HG03095 (cell line): ENCODE measurements at regions not wholly inside any gene's neighbourhood (a gene's known extent, or its start where the extent isn't known, plus 50 kb on each side); places are given as distances from the start of the nearest gene placed in this dataset.
"Not testable (repeated sequence)": the region's sequence is repeated elsewhere in the genome, so short reads cannot be mapped to it uniquely, and the experiment has no call there.

ENCODE experiments used
- ATAC-seq: cut with Tn5 transposase; IDR thresholded peaks from one replicate; pipeline ENCODE4 v1.9.1; 2021; ENCODE audit warnings: moderate library complexity; ENCODE audit not compliant: unreplicated experiment

GRCh38 chr5:54404568-54404967 is 50.9 kb upstream of the HSPB3 start:
- ATAC-seq, result no peak

- ATAC-seq, result no peak
Observed at GRCh38 chr5:54403885-54404416, 51.5 kb upstream of the HSPB3 start.

DNA sequence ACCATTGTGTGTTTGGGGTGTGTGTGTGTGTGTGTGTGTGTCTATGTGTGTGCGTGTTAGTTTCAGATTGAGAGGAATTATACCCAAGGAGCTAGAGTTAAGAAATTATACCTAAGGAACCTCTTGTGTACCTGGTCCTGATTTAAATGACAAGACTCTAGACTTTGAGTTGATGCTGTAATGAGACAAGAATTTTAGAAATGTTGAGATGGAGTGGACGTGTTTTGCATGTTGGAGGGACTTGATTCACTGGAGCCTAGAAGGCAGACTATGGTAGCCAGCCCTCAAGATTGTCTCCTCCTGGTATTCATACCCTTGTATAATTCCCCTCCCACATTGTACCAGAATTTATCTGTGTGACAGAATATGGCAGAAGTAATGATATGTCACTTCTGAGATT is 52.4 kb upstream of the HSPB3 start:
- no peak for ATAC-seq

DNA sequence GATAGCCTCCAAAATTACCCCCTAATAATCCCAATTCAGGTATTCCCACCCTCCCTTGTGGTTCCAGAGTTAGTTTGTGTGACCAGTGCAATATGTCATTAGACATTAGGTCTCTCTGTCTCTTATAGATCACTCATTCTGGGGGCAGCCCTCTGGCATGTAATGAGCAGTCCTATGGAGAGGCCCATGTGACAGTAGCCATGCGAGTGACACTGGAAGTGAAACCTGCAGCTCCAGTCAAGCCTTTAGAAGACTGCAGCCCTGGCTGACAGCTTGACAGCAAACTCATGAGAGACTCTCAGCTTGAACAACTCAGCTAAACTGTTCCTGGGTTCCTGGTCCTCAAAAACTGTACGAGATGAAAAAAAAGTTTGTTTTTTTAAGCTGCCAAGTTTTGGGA is 54.0 kb upstream of the HSPB3 start:
- peak; percentile 84 for ATAC-seq

DNA sequence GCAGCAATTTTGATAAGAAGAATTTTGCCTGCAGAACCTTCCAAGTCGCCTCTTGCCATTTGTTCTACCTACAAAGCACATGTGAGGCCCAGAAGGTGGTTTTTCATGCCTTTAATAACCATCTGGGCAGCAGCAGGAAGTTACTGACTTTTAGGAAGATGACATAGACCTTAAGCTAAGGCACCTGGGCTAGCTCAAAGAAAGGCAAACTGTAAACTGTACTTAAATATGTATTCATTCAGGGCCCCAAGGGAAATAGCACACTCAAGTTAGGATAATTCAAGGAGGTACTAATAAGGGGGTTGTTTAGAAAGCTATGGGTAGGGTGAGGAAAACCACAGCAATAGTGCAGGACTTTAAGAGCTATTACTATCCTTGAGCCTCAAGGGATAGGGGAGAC is 57.3 kb upstream of the HSPB3 start:
- no peak for ATAC-seq

DNA sequence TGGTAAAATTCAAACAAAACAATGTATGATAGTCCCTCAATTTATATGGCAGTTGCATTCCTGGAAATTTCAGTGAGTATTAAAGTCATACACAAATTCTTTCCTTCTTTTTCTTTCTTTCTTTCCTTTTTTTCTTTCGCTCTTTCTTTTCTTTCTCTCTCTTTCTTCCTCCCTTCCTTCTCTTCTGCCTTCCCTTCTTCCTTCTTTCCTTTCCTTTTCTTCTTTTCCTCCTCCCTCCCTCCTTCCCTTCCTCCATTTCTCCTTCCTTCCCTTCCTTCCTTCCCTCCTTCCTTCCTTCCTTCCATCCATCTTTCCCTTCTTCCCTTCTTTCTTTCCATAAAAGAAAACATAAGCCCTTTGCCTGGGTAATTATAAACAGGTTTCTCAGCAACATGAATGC is 58.1 kb upstream of the HSPB3 start:
- ATAC-seq, result no peak

DNA sequence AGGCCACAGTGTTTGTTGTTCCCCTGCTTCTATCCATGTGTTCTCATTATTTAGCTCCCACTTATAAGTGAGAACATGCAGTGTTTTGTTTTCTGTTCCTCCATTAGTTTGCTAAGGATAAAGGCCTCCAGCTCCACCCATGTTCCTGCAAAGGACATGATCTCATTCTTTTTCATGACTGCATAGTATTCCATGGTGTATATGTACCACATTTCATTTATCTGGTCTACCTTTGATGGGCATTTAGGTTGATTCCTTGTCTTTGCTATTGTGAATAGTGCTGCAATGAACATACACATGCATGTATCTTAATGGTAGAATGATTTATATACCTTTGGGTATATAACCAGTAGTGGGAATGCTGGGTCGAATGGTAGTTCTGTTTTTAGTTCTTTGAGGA is 62.5 kb upstream of the HSPB3 start:
- ATAC-seq, result not testable (repeated sequence)

DNA sequence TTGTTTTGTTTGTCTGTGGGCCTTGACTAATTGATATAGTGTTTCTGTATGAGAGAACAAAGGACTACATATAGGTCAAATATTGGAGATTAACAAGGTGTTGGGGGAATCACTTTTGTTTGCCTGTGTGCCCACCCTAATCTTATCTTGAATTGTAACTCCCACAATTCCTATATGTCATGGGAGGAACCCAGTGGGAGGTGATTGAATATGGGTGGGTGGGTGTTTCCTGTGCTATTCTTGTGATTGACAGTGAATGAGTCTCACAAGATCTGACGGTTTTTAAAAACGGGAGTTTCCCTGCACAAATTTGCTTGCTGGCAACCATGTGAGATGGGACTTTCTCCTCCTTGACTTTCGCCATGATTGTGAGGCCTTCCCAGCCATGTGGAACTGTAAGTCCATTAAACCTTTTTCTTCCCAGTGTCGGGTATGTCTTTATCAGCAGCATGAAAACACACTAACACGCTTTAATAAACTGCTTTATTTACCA is 64.9 kb upstream of the HSPB3 start:
- ATAC-seq, result peak; percentile 46

DNA sequence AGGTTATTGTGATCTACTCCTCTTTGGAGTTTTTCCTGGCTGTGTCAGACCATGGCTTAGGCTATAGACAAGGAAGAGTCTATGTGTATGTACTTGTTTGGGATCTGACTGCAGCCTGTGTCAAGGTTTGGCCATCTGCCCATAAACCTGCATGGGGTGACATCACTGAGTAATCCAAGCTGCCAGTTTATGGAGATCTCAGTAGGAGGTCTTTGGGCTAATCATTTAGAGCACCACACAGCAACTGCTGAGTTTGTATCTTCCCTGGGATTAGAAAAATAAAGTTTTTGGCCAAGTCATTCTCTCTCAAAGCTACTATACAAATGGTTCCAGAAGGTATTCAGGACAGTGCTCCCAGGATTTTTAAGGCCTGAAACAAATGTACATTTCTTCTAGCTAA is 65.5 kb upstream of the HSPB3 start:
- no peak for ATAC-seq

DNA sequence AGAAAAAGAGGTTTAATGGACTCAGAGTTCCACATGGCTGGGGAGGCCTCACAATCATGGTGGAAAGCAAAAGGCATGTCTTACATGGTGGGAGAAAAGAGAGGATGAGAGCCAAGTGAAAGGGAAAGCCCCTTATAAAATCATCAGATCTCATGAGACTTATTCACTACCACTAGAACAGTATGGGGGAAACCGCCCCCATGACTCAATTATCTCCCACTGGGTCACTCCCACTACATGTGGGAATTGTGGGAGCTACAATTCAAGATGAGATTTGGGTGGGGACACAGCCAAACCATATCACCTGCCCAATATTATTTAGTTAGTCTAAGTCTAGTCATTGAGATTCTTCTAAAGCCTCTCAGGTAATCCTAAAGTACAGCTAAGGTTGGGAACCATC is 66.1 kb upstream of the HSPB3 start:
- not testable (repeated sequence) for ATAC-seq

- ATAC-seq, result no peak
Observed at GRCh38 chr5:54388811-54389210, 66.7 kb upstream of the HSPB3 start.

GRCh38 chr5:54388409-54388808 is 67.1 kb upstream of the HSPB3 start:
- no peak for ATAC-seq

DNA sequence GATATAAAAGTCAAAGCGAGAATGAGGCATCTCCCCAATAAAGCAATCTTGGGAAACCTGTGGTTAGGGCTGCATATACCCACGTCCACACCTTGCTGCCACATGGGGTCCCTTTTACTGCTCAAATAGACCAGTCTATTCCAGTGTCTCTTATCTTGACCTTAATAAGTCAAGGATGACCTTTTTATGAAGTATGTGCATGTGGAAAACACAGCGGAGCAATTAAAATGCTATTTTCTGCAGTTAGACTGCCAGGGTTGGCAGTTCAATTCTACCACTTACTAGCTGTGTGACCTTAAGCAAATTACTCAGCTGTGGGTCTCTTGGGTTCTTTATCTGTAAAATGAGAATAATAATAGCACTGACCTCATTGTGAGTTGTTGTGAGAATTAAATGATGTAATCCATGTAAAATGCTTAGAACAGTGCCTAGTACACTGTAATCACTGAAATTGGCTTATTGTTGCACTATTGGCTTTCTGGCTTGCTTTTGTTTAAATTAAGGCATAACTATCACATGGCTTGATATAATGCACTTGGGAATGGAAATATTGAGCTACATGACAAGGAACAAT is 67.8 kb upstream of the HSPB3 start:
- no peak for ATAC-seq

GRCh38 chr5:54387031-54387430 is 68.5 kb upstream of the HSPB3 start:
- no peak for ATAC-seq

- no peak for ATAC-seq
Observed at GRCh38 chr5:54385994-54386393, 69.5 kb upstream of the HSPB3 start.

GRCh38 chr5:54384356-54384933 is 71.1 kb upstream of the HSPB3 start:
- ATAC-seq, result no peak

- ATAC-seq, result no peak
Observed at GRCh38 chr5:54383941-54384340, 71.6 kb upstream of the HSPB3 start.

- ATAC-seq, result no peak
Observed at GRCh38 chr5:54383225-54383901, 72.1 kb upstream of the HSPB3 start.

GRCh38 chr5:54381319-54381718 is 70.9 kb upstream of the ARL15 start:
- ATAC-seq, result not testable (repeated sequence)

DNA sequence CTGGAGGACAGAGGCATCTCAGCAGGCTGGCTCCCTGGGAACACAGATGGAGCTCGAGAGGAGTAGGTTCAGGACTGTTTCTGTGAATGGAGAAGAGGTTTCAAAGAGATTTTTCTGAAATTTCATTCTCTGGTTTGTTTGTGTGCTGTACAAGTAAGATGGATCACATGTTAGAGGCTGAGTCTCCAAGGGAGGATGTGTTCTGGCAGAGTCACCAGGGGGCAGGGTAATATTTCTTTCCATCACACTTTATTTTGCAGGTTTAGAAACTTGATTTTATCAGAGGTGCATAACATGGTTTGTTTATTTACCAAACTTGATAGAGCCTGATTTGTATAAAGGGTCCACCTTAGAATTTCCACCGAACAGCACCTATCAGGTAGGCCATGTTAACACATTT is 69.2 kb upstream of the ARL15 start:
- ATAC-seq, result no peak

DNA sequence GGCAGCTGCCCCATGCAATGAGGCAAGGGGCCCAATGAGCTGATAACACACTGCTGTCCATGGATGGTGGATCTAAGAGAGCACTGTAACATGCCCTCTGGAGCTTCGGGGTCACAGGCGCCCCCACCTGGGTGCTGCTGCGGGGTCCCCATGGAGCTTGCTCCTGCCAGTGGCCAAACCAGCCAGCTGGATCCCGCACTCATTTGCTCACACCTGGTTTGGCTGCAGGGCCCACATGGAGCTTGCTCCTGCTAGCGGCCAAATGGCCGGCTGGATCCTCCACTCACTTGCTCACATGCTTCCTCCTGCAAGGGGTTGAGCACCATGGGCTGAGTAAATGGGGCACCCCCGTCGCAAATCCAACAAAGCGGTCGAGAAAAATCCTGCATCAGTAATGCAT is 68.3 kb upstream of the ARL15 start:
- ATAC-seq, result no peak

DNA sequence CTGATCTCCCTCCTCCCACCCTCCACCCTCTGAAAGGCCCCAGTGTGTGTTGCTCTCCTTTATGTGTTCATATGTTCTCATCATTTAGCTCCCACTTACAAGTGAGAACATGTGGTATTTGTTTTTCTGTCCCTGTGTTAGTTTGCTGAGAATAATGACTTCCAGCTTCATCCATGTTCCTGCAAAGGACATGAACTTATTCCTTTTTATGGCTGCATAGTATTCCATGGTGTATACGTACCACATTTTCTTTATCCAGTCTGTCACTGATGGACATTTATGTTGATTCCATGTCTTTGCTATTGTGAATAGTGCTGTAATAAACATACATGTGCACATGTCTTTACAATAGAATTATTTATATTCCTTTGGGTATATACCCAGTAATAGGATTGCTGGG is 67.0 kb upstream of the ARL15 start:
- not testable (repeated sequence) for ATAC-seq
